Forelimb muscle (tissue), 1 donor: ENCODE measurements at regions not wholly inside any gene's neighbourhood (a gene's known extent, or its start where the extent isn't known, plus 50 kb on each side); places are given as distances from the start of the nearest gene placed in this dataset.

Experiments
- DNase-seq: peaks from one replicate; pipeline ENCODE4 v3.0.0-alpha.2; 2013; ENCODE audit warnings: low read depth

DNA sequence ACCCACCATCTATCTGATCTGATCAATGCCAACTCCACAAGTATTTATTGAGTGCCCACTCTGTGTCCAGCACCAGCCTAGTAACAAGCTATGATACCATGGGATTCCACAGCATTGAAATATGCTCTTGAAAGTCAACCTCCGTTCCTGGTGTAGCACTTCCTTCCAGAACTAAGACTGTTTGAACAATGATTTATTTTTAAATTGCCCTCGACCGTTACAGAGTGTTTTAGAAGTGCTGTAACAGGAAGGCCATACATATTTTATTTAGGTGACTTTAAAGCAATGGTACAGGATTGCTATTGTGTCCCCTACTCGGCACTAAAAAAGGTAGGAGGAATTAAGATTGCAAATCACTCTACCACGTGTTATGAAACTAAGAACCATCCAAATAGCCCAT lies 225.6 kb downstream of the TEX36 start:
- DNase-seq: no peak

GRCh38 chr10:125455855-125456254 lies 227.1 kb downstream of the TEX36 start:
- no peak for DNase-seq

DNA sequence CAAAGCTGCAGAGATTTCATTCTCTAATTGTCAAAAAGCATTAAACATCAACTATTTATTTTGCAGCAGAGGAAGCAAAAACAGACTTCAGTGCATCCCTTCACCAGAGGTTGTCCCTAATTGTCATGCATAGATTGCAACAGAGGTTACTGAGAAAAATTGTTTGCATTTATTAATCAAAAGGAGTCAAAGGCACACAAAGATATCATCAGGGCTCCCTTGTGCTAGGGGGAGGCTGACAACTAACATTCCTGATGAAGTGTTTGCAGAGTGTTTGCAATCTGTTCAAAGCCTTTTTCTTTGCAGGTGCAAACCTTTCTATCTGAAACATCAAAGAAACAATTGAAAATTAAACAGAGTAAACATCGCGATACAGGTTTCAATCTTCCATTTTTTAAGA lies 227.5 kb downstream of the TEX36 start:
- DNase-seq: no peak

- no peak for DNase-seq
Observed at GRCh38 chr10:125451319-125451718, 231.6 kb downstream of the TEX36 start.

DNA sequence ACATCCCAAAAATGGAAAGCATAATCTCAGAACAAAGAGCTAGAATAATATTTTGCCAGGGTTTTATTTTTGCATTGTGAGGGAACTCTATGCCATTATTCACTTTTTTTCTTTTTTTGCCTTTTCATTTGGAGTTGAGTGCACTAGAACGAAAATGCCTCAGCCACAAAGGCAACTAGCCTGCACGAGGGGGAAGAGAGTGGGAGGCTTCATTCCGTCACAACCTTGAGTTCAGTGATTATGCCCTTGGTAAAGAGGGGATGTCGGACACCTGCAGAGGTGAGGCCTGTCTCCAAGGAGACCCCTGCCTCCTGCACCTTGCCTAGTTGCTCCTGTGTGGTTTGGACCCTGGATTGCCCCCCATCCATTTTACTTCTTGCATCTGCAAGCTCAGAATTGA lies 232.7 kb downstream of the TEX36 start:
- DNase-seq: no peak

- DNase-seq: no peak
Observed at GRCh38 chr10:125449571-125449970, 233.4 kb downstream of the TEX36 start.

DNA sequence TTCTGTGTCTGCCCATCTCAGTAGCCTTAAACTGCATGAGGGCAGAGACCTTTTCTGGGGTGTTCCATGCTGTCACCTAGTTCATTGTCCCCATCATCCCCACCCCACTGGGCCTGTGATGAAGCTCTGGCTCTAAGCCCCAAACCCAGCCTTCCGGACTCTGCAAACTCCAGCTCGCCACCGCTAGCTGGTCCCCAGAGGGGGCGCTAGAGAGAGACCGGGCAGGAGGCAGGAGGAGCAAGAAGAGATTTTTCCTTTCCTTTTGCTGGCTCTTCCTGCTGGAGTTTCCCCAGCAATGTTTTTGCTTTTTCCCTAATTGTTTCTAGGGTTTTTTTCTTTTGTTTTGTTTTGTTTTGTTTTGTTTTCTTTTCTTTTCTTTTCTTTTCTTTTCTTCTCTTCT lies 234.4 kb downstream of the TEX36 start:
- DNase-seq: no peak

DNA sequence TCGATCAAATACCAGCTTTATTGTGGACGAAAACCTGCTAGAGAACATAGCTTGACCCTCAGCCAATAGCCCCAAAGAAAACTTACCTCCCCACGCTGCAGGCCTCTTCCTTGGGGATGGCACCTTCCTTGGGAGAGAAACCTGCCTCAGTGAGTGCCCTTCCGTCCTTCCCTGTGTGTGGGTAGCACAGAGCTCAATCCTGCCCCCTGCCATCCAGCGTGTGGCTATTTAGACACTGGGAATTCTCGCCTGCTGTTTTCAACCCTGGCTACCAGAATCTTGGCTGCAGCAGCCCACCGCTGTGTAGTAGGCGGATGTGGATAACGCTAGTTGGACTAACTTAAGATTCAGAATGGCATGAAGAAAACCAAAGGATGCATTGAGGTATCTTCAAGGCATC lies 238.2 kb downstream of the TEX36 start:
- DNase-seq: no peak

- no peak for DNase-seq
Observed at GRCh38 chr10:125442856-125443540, 240.0 kb downstream of the TEX36 start.

- no peak for DNase-seq
Observed at GRCh38 chr10:125441151-125441550, 241.8 kb downstream of the TEX36 start.

GRCh38 chr10:125431149-125431548 lies 251.8 kb downstream of the TEX36 start:
- no peak for DNase-seq

GRCh38 chr10:125428054-125428453 lies 254.9 kb downstream of the TEX36 start:
- DNase-seq: no peak

DNA sequence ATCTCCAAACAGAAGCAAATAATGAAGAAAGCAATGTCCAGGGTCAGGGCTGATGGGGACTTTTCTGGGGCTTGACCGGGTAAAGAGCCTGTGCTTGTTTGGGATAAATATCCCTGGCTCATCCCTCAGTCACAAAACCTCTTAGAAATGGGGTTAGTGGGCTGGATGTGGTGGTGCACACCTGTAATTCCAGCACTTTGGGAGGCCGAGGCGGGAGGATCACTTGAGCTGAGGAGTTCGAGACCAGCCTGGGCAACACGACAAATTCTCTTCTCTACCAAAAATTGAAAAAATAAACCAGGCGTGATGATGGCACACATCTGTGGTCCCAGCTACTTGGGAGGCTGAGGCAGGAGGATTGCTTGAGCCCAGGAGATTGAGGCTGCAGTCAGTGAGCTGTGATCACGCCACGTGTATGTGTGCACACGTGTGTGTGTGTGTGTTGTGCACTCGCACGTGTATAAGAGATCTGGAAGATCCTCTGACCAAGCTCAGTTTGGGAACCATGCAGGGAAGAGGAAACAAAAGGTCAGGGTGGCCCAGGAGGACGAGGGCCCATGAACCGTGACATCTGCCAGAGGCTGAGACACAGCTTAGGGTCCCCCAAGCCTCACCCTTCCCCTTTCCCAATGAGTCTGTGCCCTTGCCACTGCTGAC lies 258.6 kb downstream of the TEX36 start:
- no peak for DNase-seq

GRCh38 chr10:125423569-125423968 lies 259.4 kb downstream of the TEX36 start:
- DNase-seq: no peak

- DNase-seq: no peak
Observed at GRCh38 chr10:125419831-125420230, 259.5 kb upstream of the CTBP2 start.

GRCh38 chr10:125419146-125419545 lies 258.8 kb upstream of the CTBP2 start:
- no peak for DNase-seq

DNA sequence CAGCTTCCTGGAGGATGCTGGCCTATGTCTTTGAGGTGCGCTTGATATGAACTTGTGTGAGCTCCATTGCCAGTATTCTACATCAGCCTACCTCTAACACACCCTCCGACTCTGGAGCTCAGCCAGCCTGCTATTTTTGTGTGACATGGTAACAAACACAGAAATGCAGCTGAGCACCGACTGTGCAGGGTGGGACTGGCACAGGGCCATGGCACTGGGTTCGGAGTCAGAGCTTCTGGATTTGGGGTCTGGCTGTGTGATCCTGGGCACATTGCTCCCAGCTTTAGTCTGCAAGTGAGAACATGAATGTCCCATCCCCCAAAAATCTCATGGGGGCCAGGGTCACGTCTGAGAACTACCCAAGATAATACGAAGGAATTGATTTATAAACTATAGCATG lies 257.2 kb upstream of the CTBP2 start:
- no peak for DNase-seq

DNA sequence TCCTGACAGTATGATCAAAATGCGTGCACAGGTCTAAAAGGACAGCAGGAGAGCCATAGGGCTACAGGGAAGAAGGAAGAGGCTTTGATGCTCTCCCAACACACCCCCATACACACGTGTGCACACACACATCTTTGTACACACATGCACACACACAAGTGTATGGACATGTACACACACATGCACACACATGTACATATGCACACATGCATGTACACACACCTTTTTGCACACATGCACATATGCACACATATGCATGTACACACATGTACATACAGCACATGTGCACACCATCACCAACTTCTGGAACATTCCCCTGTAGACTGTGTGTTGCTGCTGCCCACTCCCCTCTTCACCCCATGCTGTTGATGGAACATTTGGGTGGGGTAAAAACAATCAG lies 255.6 kb upstream of the CTBP2 start:
- DNase-seq: no peak

DNA sequence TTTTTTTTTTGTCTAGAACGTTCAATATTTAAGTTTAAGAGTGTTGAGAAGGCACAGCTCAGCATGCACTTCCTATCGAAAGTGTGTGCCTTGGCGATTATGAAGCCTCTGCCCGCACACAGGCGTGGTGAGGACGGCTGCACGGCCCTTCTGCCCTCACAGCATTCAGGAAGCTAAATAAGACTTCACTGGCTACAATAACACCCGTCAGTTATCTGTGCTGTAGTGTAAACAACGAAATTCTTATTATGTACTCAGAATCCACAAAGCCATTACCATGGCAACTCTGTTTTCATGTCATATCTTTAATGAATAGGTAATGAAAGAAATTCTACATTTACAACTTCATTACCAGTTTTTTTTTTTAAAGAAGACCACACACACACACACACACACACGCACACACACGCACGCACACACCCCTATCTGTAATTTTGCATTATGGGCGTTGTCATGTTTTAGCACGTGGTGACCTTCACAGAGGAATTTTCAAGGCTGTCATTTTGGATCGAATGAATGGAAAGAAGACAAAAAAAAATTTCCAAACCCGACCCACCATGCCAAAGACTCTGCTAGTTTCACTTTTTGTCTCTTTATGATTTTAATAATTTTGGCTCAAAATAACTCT lies 254.8 kb upstream of the CTBP2 start:
- DNase-seq: no peak

GRCh38 chr10:125411724-125412123 lies 251.4 kb upstream of the CTBP2 start:
- DNase-seq: no peak

DNA sequence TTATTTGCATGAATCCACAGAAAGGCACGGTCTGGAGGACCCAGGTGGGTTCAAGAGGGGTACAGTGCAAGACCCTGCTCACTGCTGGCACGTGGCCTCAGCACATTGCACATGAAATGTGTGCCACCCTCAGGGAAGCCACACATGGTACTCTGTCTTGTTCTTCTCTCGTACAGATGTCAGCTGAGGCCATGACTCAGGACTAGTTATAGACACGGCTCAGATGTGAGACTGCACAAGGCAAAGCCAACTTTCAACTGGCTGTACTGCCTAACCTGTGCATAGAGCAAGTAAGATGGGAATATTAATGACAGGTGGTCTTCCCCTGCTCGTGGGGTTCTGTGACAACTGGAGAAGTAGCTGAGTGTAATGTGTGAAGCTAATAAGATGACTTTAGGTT lies 249.4 kb upstream of the CTBP2 start:
- no peak for DNase-seq

- DNase-seq: no peak
Observed at GRCh38 chr10:125407557-125407956, 247.2 kb upstream of the CTBP2 start.

DNA sequence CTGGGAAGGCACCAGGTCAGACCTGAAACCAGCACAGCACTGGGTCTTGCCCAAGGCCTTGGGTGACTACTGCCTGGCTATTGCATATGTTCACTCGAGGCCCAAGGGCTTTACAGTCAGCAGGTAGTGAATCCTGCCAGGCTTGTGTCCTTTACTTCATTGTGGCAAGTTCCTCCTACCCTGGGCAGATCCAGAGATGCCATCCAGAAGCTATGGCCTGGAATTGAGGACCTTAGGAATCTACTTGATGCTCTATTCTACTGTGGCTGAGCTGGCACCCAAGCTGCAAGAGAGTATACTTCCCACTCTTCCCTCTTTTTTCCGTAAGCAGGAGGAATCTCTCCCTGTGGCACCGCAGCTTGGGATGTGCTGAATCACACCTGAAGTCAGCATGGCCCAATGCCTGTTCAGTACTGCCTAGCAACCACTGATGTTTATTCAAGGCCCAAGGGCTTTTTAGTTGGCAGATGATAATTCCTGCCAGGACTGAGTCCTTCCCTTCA lies 246.7 kb upstream of the CTBP2 start:
- DNase-seq: no peak
